WTC11 (cell line): ENCODE measurements at regions not wholly inside any gene's neighbourhood (a gene's known extent, or its start where the extent isn't known, plus 50 kb on each side); places are given as distances from the start of the nearest gene placed in this dataset.

Experiments
- ATAC-seq: fragments of 200-7000 bp; cut with Tn5 transposase; 2 replicates; pipeline ENCODE4 v1.10.0; 2021; ENCODE audit warnings: mild to moderate bottlenecking, moderate library complexity
- CTCF ChIA-PET: fragments of 300-600 bp; sonication (Branson Sonifier 250); formaldehyde crosslinking; loops from one replicate; lab custom pipeline; 2021; ENCODE audit warnings: antibody characterized with exemption; lab: Charles Lee
- POLR2A ChIA-PET: fragments of 350-600 bp; sonication (Branson Sonifier 250); formaldehyde crosslinking; loops from one replicate; lab custom pipeline; 2021; ENCODE audit warnings: antibody characterized with exemption; lab: Charles Lee
- DNase-seq: peaks from one replicate; pipeline ENCODE4 v3.0.0; 2021; ENCODE audit warnings: low spot score
- H3K27ac Mint-ChIP-seq: 2 replicates; pipeline ENCODE4 v1.8.0; 2021; ENCODE audit warnings: mixed read lengths
- H3K27me3 Mint-ChIP-seq: 2 replicates; pipeline ENCODE4 v1.8.0; 2021; ENCODE audit warnings: low read depth, mild to moderate bottlenecking, moderate library complexity, mixed read lengths
- H3K36me3 Mint-ChIP-seq: 2 replicates; pipeline ENCODE4 v1.8.0; 2021; ENCODE audit warnings: mixed read lengths
- H3K4me1 Mint-ChIP-seq: 2 replicates; pipeline ENCODE4 v1.8.0; 2022; ENCODE audit warnings: mixed read lengths
- H3K4me3 Mint-ChIP-seq: 2 replicates; pipeline ENCODE4 v1.8.0; 2021; ENCODE audit warnings: mild to moderate bottlenecking, moderate library complexity, mixed read lengths
- H3K9me3 Mint-ChIP-seq: 2 replicates; pipeline ENCODE4 v1.8.0; 2021; ENCODE audit warnings: mixed read lengths
- AFF4 ChIP-seq: sonication (generic); formaldehyde crosslinking; IDR thresholded peaks from 2 replicates; pipeline ENCODE4 v1.8.1; 2023; ENCODE audit warnings: mild to moderate bottlenecking, missing genetic modification reagents, borderline replicate concordance
- ARID4B ChIP-seq: sonication (generic); formaldehyde crosslinking; IDR thresholded peaks from 2 replicates; pipeline ENCODE4 v1.8.0; 2023; ENCODE audit warnings: missing genetic modification reagents, mild to moderate bottlenecking, borderline replicate concordance
- ATF3 ChIP-seq: sonication (generic); formaldehyde crosslinking; conservative IDR thresholded peaks from 2 replicates; pipeline ENCODE4 v1.8.1; 2022; ENCODE audit warnings: mild to moderate bottlenecking, missing genetic modification reagents
- CREB1 ChIP-seq: sonication (generic); formaldehyde crosslinking; IDR thresholded peaks from 2 replicates; pipeline ENCODE4 v1.8.0; 2023; ENCODE audit warnings: mild to moderate bottlenecking, missing genetic modification reagents
- ELF4 ChIP-seq: sonication (generic); formaldehyde crosslinking; IDR thresholded peaks from 2 replicates; pipeline ENCODE4 v1.8.1; 2022; ENCODE audit warnings: low read depth, mild to moderate bottlenecking, moderate library complexity, missing genetic modification reagents
- EMX1 ChIP-seq: fragments of 250-450 bp; sonication (Bioruptor Pico); IDR thresholded peaks from 2 replicates; pipeline ENCODE4 v1.8.0; 2021; ENCODE audit warnings: mild to moderate bottlenecking
- NFE2L1 ChIP-seq: sonication (generic); formaldehyde crosslinking; IDR thresholded peaks from 2 replicates; pipeline ENCODE4 v1.8.1; 2023; ENCODE audit warnings: missing genetic modification reagents
- NR1H2 ChIP-seq: sonication (generic); formaldehyde crosslinking; IDR thresholded peaks from 2 replicates; pipeline ENCODE4 v1.9.0; 2021; ENCODE audit warnings: mild to moderate bottlenecking, moderate library complexity, missing genetic modification reagents
- RORB ChIP-seq: fragments of 250-450 bp; sonication (Bioruptor Pico); IDR thresholded peaks from 2 replicates; pipeline ENCODE4 v1.9.0; 2021; ENCODE audit warnings: mild to moderate bottlenecking
- SMAD4 ChIP-seq: sonication (generic); formaldehyde crosslinking; IDR thresholded peaks from 2 replicates; pipeline ENCODE4 v1.8.0; 2022; ENCODE audit warnings: mild to moderate bottlenecking, missing genetic modification reagents
- TP53 ChIP-seq: sonication (generic); formaldehyde crosslinking; IDR thresholded peaks from 2 replicates; pipeline ENCODE4 v1.8.1; 2023; ENCODE audit warnings: mild to moderate bottlenecking, missing genetic modification reagents
- ZNF219 ChIP-seq: sonication (generic); formaldehyde crosslinking; IDR thresholded peaks from 2 replicates; pipeline ENCODE4 v1.8.0; 2023; ENCODE audit warnings: missing genetic modification reagents, mild to moderate bottlenecking, borderline replicate concordance
- ZNF232 ChIP-seq: sonication (generic); formaldehyde crosslinking; IDR thresholded peaks from 2 replicates; pipeline ENCODE4 v1.8.0; 2022; ENCODE audit warnings: mild to moderate bottlenecking, missing genetic modification reagents
- ZNF416 ChIP-seq: fragments of 250-450 bp; sonication (Bioruptor Pico); IDR thresholded peaks from 2 replicates; pipeline ENCODE4 v1.9.0; 2021; ENCODE audit warnings: mild to moderate bottlenecking, inconsistent platforms
- ZNF532 ChIP-seq: fragments of 250-450 bp; sonication (Bioruptor Pico); IDR thresholded peaks from 2 replicates; pipeline ENCODE4 v1.9.0; 2021; ENCODE audit warnings: mild to moderate bottlenecking, borderline replicate concordance
- TF ChIP-seq, protein P1 (sequence below): sonication (generic); formaldehyde crosslinking; IDR thresholded peaks from 2 replicates; pipeline ENCODE4 v1.8.1; 2023; ENCODE audit warnings: mild to moderate bottlenecking, missing genetic modification reagents
- TF ChIP-seq, protein P2 (sequence below): sonication (generic); formaldehyde crosslinking; IDR thresholded peaks from 2 replicates; pipeline ENCODE4 v1.8.1; 2023; ENCODE audit warnings: mild to moderate bottlenecking, missing genetic modification reagents
- TF ChIP-seq, protein P3 (sequence below): sonication (generic); formaldehyde crosslinking; IDR thresholded peaks from 2 replicates; pipeline ENCODE4 v1.8.1; 2023; ENCODE audit warnings: mild to moderate bottlenecking, missing genetic modification reagents, moderate library complexity

DNA sequence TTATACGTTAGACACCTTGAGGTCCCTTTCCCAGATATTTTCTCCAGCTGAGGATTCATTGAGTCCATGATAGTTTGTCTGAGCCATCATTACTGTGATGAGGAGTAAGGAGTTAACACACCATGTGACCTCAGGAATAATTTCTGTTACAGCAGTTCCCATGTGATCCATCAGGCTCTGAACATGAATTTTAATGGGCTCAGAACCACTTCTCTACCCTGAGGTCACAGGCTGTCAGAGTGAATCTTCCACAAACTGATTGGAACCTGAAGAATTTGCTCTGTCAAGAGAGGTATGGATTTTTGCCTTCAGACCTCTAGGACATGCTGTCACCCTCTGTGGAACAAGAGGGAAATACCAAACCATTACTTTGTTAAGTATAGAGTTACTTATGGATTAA lies 81.0 kb downstream of the NTMT2 start (continued):
- no peak for TF ChIP-seq ATF3 (CRISPR knock-in tag)
- no peak for TF ChIP-seq NR1H2 (CRISPR knock-in tag)
- no peak for TF ChIP-seq TP53 (CRISPR knock-in tag)

DNA sequence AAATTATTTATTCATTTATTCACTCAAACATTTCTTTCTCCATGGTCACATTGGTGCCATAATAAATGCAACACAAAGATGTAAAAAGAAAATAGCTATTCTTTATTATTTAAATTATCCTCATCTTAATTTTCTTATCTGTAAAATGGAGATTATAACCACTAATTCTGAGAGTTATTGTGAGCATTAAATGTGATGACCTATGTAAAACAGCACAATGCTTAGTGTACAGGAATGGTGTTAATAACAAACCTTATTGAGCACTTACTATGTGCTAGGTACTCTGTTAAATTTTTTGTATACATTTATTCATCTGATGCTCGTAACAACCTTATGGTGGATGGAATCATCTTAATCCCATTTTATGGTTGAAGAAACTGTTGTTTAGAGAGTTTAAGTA lies 84.6 kb downstream of the NTMT2 start:
- Mint-ChIP-seq H3K4me3 (no peak overlapping the region), H3K27me3 (no peaks in the 10 kb centered on the region), H3K27ac (no peak overlapping the region), H3K9me3 (no peaks in the 10 kb centered on the region), H3K4me1 (peaks cover 4% of the 10 kb centered on the region), H3K36me3 (no peaks in the 10 kb centered on the region)
- no peak for ATAC-seq
- no peak for DNase-seq
- TF ChIP-seq NFE2L1 (CRISPR knock-in tag) (no peak), EMX1 (CRISPR knock-in tag) (no peak), ELF4 (no peak), ZNF416 (CRISPR knock-in tag) (no peak), ZNF532 (CRISPR knock-in tag) (no peak)
- TF ChIP-seq, protein P1, sequence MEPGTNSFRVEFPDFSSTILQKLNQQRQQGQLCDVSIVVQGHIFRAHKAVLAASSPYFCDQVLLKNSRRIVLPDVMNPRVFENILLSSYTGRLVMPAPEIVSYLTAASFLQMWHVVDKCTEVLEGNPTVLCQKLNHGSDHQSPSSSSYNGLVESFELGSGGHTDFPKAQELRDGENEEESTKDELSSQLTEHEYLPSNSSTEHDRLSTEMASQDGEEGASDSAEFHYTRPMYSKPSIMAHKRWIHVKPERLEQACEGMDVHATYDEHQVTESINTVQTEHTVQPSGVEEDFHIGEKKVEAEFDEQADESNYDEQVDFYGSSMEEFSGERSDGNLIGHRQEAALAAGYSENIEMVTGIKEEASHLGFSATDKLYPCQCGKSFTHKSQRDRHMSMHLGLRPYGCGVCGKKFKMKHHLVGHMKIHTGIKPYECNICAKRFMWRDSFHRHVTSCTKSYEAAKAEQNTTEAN (CRISPR knock-in tag) = no peak
- TF ChIP-seq, protein P2, sequence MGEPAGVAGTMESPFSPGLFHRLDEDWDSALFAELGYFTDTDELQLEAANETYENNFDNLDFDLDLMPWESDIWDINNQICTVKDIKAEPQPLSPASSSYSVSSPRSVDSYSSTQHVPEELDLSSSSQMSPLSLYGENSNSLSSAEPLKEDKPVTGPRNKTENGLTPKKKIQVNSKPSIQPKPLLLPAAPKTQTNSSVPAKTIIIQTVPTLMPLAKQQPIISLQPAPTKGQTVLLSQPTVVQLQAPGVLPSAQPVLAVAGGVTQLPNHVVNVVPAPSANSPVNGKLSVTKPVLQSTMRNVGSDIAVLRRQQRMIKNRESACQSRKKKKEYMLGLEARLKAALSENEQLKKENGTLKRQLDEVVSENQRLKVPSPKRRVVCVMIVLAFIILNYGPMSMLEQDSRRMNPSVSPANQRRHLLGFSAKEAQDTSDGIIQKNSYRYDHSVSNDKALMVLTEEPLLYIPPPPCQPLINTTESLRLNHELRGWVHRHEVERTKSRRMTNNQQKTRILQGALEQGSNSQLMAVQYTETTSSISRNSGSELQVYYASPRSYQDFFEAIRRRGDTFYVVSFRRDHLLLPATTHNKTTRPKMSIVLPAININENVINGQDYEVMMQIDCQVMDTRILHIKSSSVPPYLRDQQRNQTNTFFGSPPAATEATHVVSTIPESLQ (CRISPR knock-in tag) = no peak
- TF ChIP-seq, protein P3, sequence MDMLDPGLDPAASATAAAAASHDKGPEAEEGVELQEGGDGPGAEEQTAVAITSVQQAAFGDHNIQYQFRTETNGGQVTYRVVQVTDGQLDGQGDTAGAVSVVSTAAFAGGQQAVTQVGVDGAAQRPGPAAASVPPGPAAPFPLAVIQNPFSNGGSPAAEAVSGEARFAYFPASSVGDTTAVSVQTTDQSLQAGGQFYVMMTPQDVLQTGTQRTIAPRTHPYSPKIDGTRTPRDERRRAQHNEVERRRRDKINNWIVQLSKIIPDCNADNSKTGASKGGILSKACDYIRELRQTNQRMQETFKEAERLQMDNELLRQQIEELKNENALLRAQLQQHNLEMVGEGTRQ (CRISPR knock-in tag) = no peak
- POLR2A ChIA-PET = no interaction called here
- CTCF ChIA-PET = no interaction called here

GRCh38 chr1:170231662-170232061 lies 85.9 kb downstream of the NTMT2 start:
- H3K36me3 Mint-ChIP-seq = no peaks in the 10 kb centered on the region
- CTCF ChIA-PET = no interaction called here
- no peaks in the 10 kb centered on the region for H3K9me3 Mint-ChIP-seq
- no peak overlapping the region for H3K4me3 Mint-ChIP-seq
- POLR2A ChIA-PET = no interaction called here
- no peak overlapping the region for H3K27ac Mint-ChIP-seq
- H3K27me3 Mint-ChIP-seq = no peaks in the 10 kb centered on the region
- peaks cover 4% of the 10 kb centered on the region for H3K4me1 Mint-ChIP-seq
- DNase-seq (no peak), ATAC-seq (no peak)
- TF ChIP-seq RORB (no peak), ZNF232 (no peak), ARID4B (CRISPR knock-in tag) (no peak), AFF4 (CRISPR knock-in tag) (no peak), SMAD4 (CRISPR knock-in tag) (no peak), ZNF219 (CRISPR knock-in tag) (no peak), CREB1 (CRISPR knock-in tag) (no peak)
